Activated B cell treated with CpG ODN at 0.5 μM for 24 hours (primary cell): ENCODE measurements at regions not wholly inside any gene's neighbourhood (a gene's known extent, or its start where the extent isn't known, plus 50 kb on each side); places are given as distances from the start of the nearest gene placed in this dataset.

Experiments used
- ATAC-seq: fragments of 200-7000 bp; cut with Tn5 transposase; one replicate; pipeline ENCODE4 v1.10.0; 2021; ENCODE audit warnings: low read depth, mild to moderate bottlenecking, moderate library complexity
- CTCF ChIA-PET: fragments of 350-600 bp; sonication (Branson Sonifier 250); formaldehyde crosslinking; loops from one replicate; lab custom pipeline; 2021; ENCODE audit warnings: antibody characterized with exemption; lab: Charles Lee
- POLR2A ChIA-PET: fragments of 350-600 bp; sonication (Branson Sonifier 250); formaldehyde crosslinking; loops from one replicate; lab custom pipeline; 2021; ENCODE audit warnings: antibody characterized with exemption; lab: Charles Lee
- DNase-seq: peaks from one replicate; pipeline ENCODE4 v3.0.0; 2022
- H3K27ac Mint-ChIP-seq: one replicate; pipeline ENCODE4 v1.8.0; 2020; ENCODE audit warnings: mixed read lengths
- H3K27me3 Mint-ChIP-seq: one replicate; pipeline ENCODE4 v1.8.0; 2021; ENCODE audit warnings: mixed read lengths
- H3K36me3 Mint-ChIP-seq: one replicate; pipeline ENCODE4 v1.8.0; 2021; ENCODE audit warnings: low read depth, mixed read lengths
- H3K4me1 Mint-ChIP-seq: one replicate; pipeline ENCODE4 v1.8.0; 2021; ENCODE audit warnings: mixed read lengths
- H3K4me3 Mint-ChIP-seq: one replicate; pipeline ENCODE4 v1.8.0; 2020; ENCODE audit warnings: mild to moderate bottlenecking, mixed read lengths
- H3K9me3 Mint-ChIP-seq: one replicate; pipeline ENCODE4 v1.8.0; 2020; ENCODE audit warnings: mixed read lengths
- CTCF ChIP-seq: fragments of 200-600 bp; IDR thresholded peaks from one replicate; pipeline ENCODE4 v1.8.0; 2022; ENCODE audit warnings: antibody characterized with exemption, mild to moderate bottlenecking
- intact Hi-C: fragments of 100-400 bp; cut with micrococcal nuclease; formaldehyde crosslinking; loops from one replicate; pipeline ENCODE4 v1.15.1; 2024

- no peak for ATAC-seq
- Mint-ChIP-seq H3K4me1 (no peaks in the 10 kb centered on the region), H3K27me3 (no peaks in the 10 kb centered on the region), H3K9me3 (no peaks in the 10 kb centered on the region), H3K27ac (no peak overlapping the region), H3K4me3 (no peak overlapping the region), H3K36me3 (no peaks in the 10 kb centered on the region)
- DNase-seq = no peak
- ChIA-PET CTCF (no interaction called here), POLR2A (no interaction called here)
- TF ChIP-seq CTCF = no peak
- intact Hi-C loops = no loop called here
Measured at GRCh38 chr11:95385577-95385976, 154.6 kb upstream of the SESN3 start.

- no peak for ATAC-seq
- H3K9me3 Mint-ChIP-seq = no peaks in the 10 kb centered on the region
- H3K4me1 Mint-ChIP-seq = no peaks in the 10 kb centered on the region
- intact Hi-C loops = loop anchor here (10.0 kb wide), 1 partner anchor 385 kb away; no protein-coding TSS in a partner anchor
- H3K36me3 Mint-ChIP-seq = no peaks in the 10 kb centered on the region
- DNase-seq = no peak
- TF ChIP-seq CTCF = no peak
- ChIA-PET POLR2A (no interaction called here), CTCF (no interaction called here)
- no peaks in the 10 kb centered on the region for H3K27me3 Mint-ChIP-seq
- H3K4me3 Mint-ChIP-seq = no peak overlapping the region
- H3K27ac Mint-ChIP-seq = no peak overlapping the region
Measured at GRCh38 chr11:95379479-95379878, 148.5 kb upstream of the SESN3 start.

- POLR2A ChIA-PET = interaction anchor here (0.6 kb wide), 1 partner anchor 206 kb away, joined by 3 read pairs; no protein-coding TSS in a partner anchor
- intact Hi-C loops = loop anchor here (10.0 kb wide), 1 partner anchor 386 kb away; no protein-coding TSS in a partner anchor
- H3K4me3 Mint-ChIP-seq = no peak overlapping the region
- no peak for ATAC-seq
- no peaks in the 10 kb centered on the region for H3K4me1 Mint-ChIP-seq
- H3K36me3 Mint-ChIP-seq = no peaks in the 10 kb centered on the region
- H3K27ac Mint-ChIP-seq = no peak overlapping the region
- CTCF ChIA-PET = no interaction called here
- H3K9me3 Mint-ChIP-seq = no peaks in the 10 kb centered on the region
- H3K27me3 Mint-ChIP-seq = no peaks in the 10 kb centered on the region
- DNase-seq = no peak
- TF ChIP-seq CTCF = no peak
Measured at GRCh38 chr11:95378789-95379188, 147.8 kb upstream of the SESN3 start.

GRCh38 chr11:95378111-95378510 lies 147.1 kb upstream of the SESN3 start:
- ChIA-PET POLR2A (interaction anchor here (0.6 kb wide), 1 partner anchor 205 kb away, joined by 3 read pairs; no protein-coding TSS in a partner anchor), CTCF (no interaction called here)
- no peak overlapping the region for H3K4me3 Mint-ChIP-seq
- H3K4me1 Mint-ChIP-seq = no peaks in the 10 kb centered on the region
- no peak for DNase-seq
- H3K9me3 Mint-ChIP-seq = no peaks in the 10 kb centered on the region
- intact Hi-C loops = loop anchor here (10.0 kb wide), 1 partner anchor 387 kb away; no protein-coding TSS in a partner anchor
- no peaks in the 10 kb centered on the region for H3K27me3 Mint-ChIP-seq
- no peak overlapping the region for H3K27ac Mint-ChIP-seq
- no peak for ATAC-seq
- no peak for TF ChIP-seq CTCF
- no peaks in the 10 kb centered on the region for H3K36me3 Mint-ChIP-seq

GRCh38 chr11:95375886-95376285 lies 144.9 kb upstream of the SESN3 start:
- TF ChIP-seq CTCF = no peak
- ChIA-PET CTCF (no interaction called here), POLR2A (no interaction called here)
- Mint-ChIP-seq H3K4me3 (no peak overlapping the region), H3K4me1 (no peaks in the 10 kb centered on the region), H3K27ac (no peak overlapping the region), H3K27me3 (no peaks in the 10 kb centered on the region), H3K36me3 (no peaks in the 10 kb centered on the region), H3K9me3 (no peaks in the 10 kb centered on the region)
- no peak for DNase-seq
- intact Hi-C loops = loop anchor here (10.0 kb wide), 1 partner anchor 389 kb away; no protein-coding TSS in a partner anchor
- ATAC-seq = no peak
